Skeletal muscle cell (primary cell): ENCODE measurements at regions not wholly inside any gene's neighbourhood (a gene's known extent, or its start where the extent isn't known, plus 50 kb on each side); places are given as distances from the start of the nearest gene placed in this dataset.
"Not testable (repeated sequence)": the region's sequence is repeated elsewhere in the genome, so short reads cannot be mapped to it uniquely, and the experiment has no call there.

Source experiments
- DNase-seq: peaks from one replicate; pipeline ENCODE4 v3.0.0-alpha.2; 2010; ENCODE audit warnings: low read depth
- H3K4me3 ChIP-seq: 2 replicates; pipeline ENCODE4 v1.5.1; 2011; ENCODE audit warnings: low read depth, mild to moderate bottlenecking, control low read depth, low read length, moderate library complexity

GRCh38 chr9:67437011-67437410 is 421.7 kb upstream of the ANKRD20A1 start:
- DNase-seq, H3K4me3 ChIP-seq: not testable (repeated sequence)

GRCh38 chr9:67424881-67425280 is 432.5 kb upstream of the SPATA31A3 start:
- DNase-seq = not testable (repeated sequence)

GRCh38 chr9:67423049-67423728 is 430.8 kb upstream of the SPATA31A3 start:
- not testable (repeated sequence) for DNase-seq, H3K4me3 ChIP-seq

More at GRCh38 chr9:67424881-67425280, 432.5 kb upstream of the SPATA31A3 start:
- not testable (repeated sequence) for H3K4me3 ChIP-seq

DNA sequence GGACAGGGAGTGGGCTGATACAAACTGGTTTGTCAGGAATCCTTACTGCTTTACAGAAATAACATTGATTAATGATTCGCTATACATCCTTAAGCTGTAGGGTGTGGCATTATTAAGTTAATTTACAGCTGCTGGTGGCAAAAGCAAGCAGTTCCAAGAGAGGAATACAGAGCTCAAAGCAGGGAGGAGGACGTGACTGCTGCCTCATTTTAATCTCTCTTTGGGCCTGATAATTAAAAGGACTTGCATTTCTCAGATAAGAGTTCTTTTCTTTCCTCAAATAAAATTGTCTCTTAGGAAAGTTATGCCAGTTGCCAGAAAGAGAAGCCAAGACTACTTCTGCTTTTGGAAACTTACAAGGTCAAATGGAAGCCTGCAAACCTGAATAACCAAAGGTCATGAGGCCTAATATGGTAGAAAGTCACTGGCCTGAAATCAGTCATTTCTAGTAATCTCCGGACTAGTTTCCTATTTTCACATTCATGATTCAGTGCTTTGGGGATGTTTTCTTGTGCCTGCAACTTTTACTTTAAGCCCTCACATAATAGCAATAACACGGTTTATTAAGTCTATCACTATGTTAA is 426.2 kb upstream of the SPATA31A3 start:
- not testable (repeated sequence) for H3K4me3 ChIP-seq

DNA sequence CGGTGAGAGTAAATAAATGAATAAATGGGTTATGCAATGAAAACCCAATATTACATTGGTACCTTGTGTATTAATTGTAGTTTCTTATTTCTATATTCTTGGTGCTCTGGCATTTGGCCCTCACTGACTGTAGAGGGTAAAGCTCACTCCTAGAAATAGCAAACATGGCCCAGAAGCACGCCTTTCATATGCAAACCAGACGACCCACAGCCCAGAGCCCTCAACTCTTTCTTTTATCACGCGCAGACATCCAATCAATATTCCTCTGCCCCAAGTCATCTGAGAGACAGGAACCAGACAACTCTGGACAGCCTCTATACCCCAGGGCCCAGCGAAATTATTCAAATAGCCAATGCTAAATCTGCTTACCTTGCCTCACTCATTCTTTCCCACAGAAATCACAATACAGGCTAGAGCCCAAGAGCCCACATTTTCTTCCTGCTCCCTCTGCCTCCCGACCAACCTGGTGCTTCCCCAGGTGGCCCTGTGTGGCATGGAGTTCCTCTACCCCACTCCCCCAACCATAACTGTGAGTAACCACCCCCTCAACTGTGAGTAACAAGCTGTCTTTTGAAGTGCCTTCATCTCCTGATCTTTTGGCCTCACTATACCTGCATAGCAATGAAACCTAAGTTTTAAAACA is 425.1 kb upstream of the SPATA31A3 start:
- H3K4me3 ChIP-seq, DNase-seq: not testable (repeated sequence)

More for the DNA sequence above, 426.2 kb upstream of the SPATA31A3 start:
- DNase-seq = not testable (repeated sequence)

DNA sequence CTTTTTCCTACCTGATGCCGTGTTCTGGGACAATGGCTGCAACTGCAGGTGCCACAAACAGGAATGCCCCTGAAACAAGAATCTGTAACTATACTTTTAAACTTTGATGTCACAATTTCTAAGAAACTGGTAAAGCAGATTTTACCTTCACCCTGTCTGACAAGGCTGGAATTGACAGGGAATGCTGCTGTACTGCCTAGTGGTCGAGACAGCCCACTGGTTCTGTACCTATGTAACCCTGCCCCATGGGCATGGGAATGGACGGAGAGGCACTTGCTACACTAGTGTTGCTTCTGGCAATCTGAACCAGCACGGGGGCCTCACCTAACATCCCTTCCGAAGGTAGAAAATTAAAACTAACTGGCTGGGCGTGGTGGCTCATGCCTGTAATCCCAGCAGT is 424.3 kb upstream of the SPATA31A3 start:
- not testable (repeated sequence) for DNase-seq

DNA sequence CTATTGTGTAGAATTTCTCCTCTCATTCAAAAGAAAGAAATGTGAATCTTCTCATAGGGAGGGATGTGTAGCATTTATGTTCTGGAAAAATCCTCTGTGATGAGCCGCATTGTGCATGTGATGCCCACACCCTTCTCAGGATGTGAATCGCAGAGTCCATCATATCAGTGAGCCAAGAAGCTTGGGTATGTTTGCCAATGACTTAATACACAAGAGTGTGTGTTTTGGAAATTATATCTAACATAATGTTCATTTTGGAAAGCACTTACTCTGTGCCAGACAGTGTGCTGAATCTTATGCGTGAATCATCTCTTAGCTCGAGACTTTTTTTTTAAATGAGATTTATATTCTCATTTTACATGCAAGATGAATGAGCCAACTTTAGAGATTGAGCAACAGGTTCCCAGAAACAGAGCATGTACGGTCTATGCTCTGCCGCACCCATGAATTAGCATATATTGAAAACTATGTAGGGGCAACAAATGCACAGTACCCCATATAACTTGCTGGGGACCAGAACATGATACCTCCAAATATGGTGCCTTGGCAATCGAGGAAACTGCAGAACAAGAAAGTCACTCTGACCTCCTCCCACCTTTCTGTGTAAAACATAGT is 418.4 kb upstream of the SPATA31A3 start:
- DNase-seq, H3K4me3 ChIP-seq: not testable (repeated sequence)

More for the DNA sequence above, 424.3 kb upstream of the SPATA31A3 start:
- H3K4me3 ChIP-seq = not testable (repeated sequence)

- H3K4me3 ChIP-seq, DNase-seq: not testable (repeated sequence)
These were observed 411.4 kb upstream of the SPATA31A3 start for GRCh38 chr9:67403739-67404138.

DNA sequence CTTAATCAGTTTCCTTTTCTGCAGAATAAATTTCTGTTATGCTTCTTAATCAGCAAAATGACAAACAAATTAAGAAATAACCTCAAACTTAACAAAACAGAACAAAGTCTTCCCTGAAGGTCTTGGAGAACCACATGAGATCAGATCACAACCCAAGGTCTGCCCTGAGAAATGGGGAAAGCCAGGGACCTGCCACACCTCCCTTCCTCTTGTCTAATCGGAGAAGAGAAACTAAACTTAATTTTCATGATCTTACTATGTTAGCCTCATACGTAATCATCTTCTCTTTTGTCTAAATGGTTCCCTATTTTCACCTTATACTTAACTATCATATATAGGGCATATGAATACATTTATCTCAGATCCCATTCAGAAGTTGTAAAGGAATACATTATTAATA is 405.4 kb upstream of the SPATA31A3 start:
- H3K4me3 ChIP-seq, DNase-seq: not testable (repeated sequence)

GRCh38 chr9:67394782-67395181 is 402.4 kb upstream of the SPATA31A3 start:
- H3K4me3 ChIP-seq, DNase-seq: not testable (repeated sequence)

DNA sequence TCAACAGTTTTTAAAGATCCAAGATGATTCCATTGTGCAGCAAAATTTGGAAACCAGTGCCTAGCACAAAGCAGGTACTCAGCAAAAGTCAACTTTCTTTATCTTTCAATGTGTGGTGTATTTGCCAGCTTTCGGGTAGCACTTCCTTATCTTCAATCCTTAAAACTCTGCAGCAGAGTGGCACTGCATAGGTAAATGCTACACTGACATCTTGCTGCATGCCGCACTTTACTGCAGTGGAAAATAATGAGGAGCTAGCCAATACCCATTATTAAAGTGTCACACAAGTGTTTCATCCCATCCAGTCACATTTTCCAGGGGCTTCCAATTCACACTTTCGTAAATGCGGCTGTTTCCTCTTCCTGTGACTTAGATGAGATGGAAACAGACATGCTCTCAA is 401.7 kb upstream of the SPATA31A3 start:
- not testable (repeated sequence) for H3K4me3 ChIP-seq, DNase-seq

- H3K4me3 ChIP-seq, DNase-seq: not testable (repeated sequence)
These were observed 377.3 kb upstream of the SPATA31A3 start for GRCh38 chr9:67369664-67370063.

DNA sequence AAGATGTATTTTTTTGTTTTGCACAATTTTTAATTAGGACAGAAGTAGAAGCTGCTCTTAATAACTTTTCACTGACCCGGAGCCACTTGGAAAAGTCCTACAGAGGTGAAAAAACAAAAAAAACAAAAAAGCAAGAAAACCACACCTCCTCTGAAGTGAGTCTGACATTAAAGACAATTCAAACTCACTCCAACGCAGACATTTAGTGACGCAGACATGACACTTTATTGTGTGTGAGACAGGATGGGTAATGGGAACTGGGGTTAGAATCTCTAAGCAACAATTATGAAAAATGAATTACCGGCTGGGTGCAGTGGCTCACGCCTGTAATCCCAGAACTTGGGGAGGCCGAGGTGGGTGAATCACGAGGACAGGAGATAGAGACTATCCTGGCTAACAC is 370.0 kb upstream of the SPATA31A3 start:
- H3K4me3 ChIP-seq, DNase-seq: not testable (repeated sequence)

DNA sequence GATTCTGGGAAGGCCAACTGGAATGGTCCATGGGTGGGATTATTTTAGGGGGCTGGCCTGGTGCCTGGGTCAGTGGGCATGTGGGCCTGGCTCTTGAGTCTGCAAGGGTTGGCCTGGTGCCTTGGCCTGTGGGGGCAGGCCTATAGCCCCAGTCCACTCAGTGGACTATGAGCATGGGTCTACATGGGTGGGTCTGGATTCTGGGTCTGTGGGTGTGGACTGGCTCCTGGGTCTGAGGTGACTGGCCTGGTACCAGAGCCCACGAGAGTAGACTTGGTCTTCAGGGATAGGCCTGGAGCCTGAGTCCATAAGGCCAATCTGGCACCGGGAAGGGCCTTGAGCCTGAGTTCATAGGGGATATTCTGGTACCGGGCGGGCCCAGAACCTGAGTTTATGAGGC is 361.6 kb upstream of the SPATA31A3 start:
- DNase-seq, H3K4me3 ChIP-seq: not testable (repeated sequence)

- not testable (repeated sequence) for H3K4me3 ChIP-seq, DNase-seq
These were observed 357.0 kb upstream of the SPATA31A3 start for GRCh38 chr9:67349424-67349759.

- DNase-seq, H3K4me3 ChIP-seq: not testable (repeated sequence)
These were observed 356.4 kb upstream of the SPATA31A3 start for GRCh38 chr9:67348562-67349423.

DNA sequence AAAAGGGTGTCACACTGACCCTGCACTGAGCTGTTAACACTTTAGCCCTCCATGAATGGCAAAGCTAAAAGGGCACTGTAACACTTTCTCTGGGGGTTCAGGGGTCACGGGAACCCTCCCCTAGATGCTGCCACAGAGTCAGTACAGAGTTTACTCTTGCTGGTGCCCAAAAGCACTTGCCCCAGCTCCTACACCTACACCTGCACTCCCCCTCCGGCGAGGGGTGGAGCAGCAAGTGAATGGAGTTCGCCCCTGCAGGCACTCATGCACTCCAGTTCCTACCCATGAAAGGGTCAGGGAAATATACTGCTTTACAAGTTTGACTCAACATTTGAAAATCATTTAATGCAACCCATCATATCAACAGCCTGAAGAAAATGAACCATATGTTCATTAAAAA is 355.7 kb upstream of the SPATA31A3 start:
- DNase-seq, H3K4me3 ChIP-seq: not testable (repeated sequence)

DNA sequence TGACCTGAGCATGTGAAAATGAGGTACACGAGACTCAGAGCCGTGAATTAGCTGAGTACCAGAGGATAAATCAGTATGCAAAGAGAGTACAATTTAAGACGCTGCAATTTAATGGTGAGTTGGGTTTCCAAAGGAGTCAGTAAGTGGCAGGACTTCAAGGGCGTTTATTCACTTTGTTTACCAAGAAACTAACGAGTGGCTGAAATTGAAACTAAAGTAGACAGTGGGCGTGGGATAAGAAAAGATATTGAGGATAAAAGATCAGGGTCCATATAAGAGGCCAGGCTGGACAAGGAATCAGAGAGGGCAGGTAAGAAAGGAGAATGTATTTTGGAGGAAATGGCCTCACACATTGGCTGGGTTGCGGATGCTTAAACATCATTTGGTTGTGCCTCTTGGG is 346.9 kb upstream of the SPATA31A3 start:
- not testable (repeated sequence) for DNase-seq, H3K4me3 ChIP-seq

DNA sequence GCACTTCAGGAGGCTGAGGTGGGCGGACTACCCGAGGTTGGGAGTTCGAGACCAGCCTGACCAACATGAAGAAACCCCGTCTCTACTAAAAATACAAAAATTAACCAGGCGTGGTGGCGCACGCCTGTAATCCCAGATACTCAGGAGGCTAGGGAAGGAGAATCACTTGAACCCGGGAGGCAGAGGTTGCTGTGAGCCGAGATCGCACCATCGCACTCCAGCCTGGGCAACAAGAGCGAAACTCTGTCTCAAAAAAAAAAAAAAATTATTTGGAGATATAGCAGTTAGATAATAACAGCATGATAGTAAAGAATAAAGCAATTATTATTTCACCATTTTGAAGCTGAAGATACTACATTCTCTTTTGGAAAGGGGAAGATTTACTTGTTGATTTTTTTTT is 345.9 kb upstream of the SPATA31A3 start:
- H3K4me3 ChIP-seq, DNase-seq: not testable (repeated sequence)
